Activated naive CD4-positive, alpha-beta T cell treated with anti-CD3 and anti-CD28 coated beads, Interleukin-2, amount 50 U/mL, for 24 hours (primary cell): ENCODE measurements at regions not wholly inside any gene's neighbourhood (a gene's known extent, or its start where the extent isn't known, plus 50 kb on each side); places are given as distances from the start of the nearest gene placed in this dataset.

Experiments used
- H3K27ac Mint-ChIP-seq: one replicate; pipeline ENCODE4 v1.8.0; 2021; ENCODE audit warnings: mild to moderate bottlenecking, mixed read lengths
- H3K27me3 Mint-ChIP-seq: one replicate; pipeline ENCODE4 v1.8.0; 2021; ENCODE audit warnings: mixed read lengths
- H3K36me3 Mint-ChIP-seq: one replicate; pipeline ENCODE4 v1.8.0; 2021; ENCODE audit warnings: mixed read lengths
- H3K4me1 Mint-ChIP-seq: one replicate; pipeline ENCODE4 v1.8.0; 2021; ENCODE audit warnings: mixed read lengths
- H3K4me3 Mint-ChIP-seq: one replicate; pipeline ENCODE4 v1.8.0; 2021; ENCODE audit warnings: mild to moderate bottlenecking, mixed read lengths
- H3K9me3 Mint-ChIP-seq: one replicate; pipeline ENCODE4 v1.8.0; 2021; ENCODE audit warnings: mixed read lengths

GRCh38 chr5:142516732-142517131 lies 169.2 kb downstream of the FGF1 start:
- Mint-ChIP-seq H3K27ac (no peak overlapping the region), H3K9me3 (peaks cover 11% of the 10 kb centered on the region), H3K4me1 (peaks cover 7% of the 10 kb centered on the region), H3K36me3 (peaks cover 7% of the 10 kb centered on the region), H3K4me3 (no peak overlapping the region), H3K27me3 (no peaks in the 10 kb centered on the region)

- H3K36me3 Mint-ChIP-seq, result peaks cover 7% of the 10 kb centered on the region
- peaks cover 11% of the 10 kb centered on the region for H3K4me1 Mint-ChIP-seq
- no peak overlapping the region for H3K27ac Mint-ChIP-seq
- no peak overlapping the region for H3K4me3 Mint-ChIP-seq
- H3K9me3 Mint-ChIP-seq, result peaks cover 11% of the 10 kb centered on the region
- no peaks in the 10 kb centered on the region for H3K27me3 Mint-ChIP-seq
These were observed 170.9 kb downstream of the FGF1 start for GRCh38 chr5:142515036-142515435.

GRCh38 chr5:142514196-142514595 lies 171.7 kb downstream of the FGF1 start:
- Mint-ChIP-seq H3K4me3 (no peak overlapping the region), H3K4me1 (peaks cover 16% of the 10 kb centered on the region), H3K27me3 (no peaks in the 10 kb centered on the region), H3K9me3 (peaks cover 11% of the 10 kb centered on the region), H3K27ac (no peak overlapping the region), H3K36me3 (peaks cover 7% of the 10 kb centered on the region)

GRCh38 chr5:142512043-142513042 lies 173.5 kb downstream of the FGF1 start:
- H3K4me1 Mint-ChIP-seq, result peaks cover 35% of the 10 kb centered on the region
- peaks cover 7% of the 10 kb centered on the region for H3K36me3 Mint-ChIP-seq
- H3K9me3 Mint-ChIP-seq, result peaks cover 11% of the 10 kb centered on the region
- no peak overlapping the region for H3K27ac Mint-ChIP-seq
- H3K27me3 Mint-ChIP-seq, result no peaks in the 10 kb centered on the region
- H3K4me3 Mint-ChIP-seq, result no peak overlapping the region

GRCh38 chr5:142511358-142511757 lies 174.5 kb downstream of the FGF1 start:
- peaks cover 38% of the 10 kb centered on the region for H3K4me1 Mint-ChIP-seq
- H3K27me3 Mint-ChIP-seq, result no peaks in the 10 kb centered on the region
- no peak overlapping the region for H3K27ac Mint-ChIP-seq
- peaks cover 2% of the 10 kb centered on the region for H3K36me3 Mint-ChIP-seq
- H3K4me3 Mint-ChIP-seq, result no peak overlapping the region
- H3K9me3 Mint-ChIP-seq, result peaks cover 3% of the 10 kb centered on the region

GRCh38 chr5:142509026-142509425 lies 176.9 kb downstream of the FGF1 start:
- Mint-ChIP-seq H3K9me3 (no peaks in the 10 kb centered on the region), H3K4me3 (peak overlapping the region; percentile 67), H3K36me3 (no peaks in the 10 kb centered on the region), H3K27me3 (no peaks in the 10 kb centered on the region), H3K4me1 (peaks cover 46% of the 10 kb centered on the region), H3K27ac (no peak overlapping the region)

DNA sequence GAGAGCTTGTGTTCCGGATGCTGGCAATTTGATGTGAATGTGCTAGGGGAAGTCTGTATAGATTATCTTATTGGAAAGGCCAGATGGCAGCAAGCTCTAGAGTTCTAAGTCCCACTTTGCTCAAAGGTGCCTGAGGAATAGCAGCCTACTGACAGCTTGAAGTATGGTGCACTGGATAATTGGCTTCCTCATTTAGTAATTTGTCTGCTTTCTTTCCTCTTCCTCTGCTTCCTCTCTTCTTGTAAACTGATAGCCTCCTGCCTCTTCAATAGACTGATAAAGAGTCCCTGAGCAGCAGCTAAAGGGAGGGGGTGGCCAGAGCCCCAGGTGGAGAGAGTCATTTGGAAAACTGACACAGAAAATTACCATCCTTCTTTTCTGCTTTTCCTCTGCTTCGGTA lies 177.3 kb downstream of the FGF1 start:
- Mint-ChIP-seq H3K4me1 (peaks cover 51% of the 10 kb centered on the region), H3K27ac (peak overlapping the region; percentile 10), H3K27me3 (no peaks in the 10 kb centered on the region), H3K9me3 (no peaks in the 10 kb centered on the region), H3K36me3 (no peaks in the 10 kb centered on the region), H3K4me3 (no peak overlapping the region)

- Mint-ChIP-seq H3K36me3 (no peaks in the 10 kb centered on the region), H3K27ac (no peak overlapping the region)
These were observed 178.1 kb downstream of the FGF1 start for GRCh38 chr5:142507531-142508372.

DNA sequence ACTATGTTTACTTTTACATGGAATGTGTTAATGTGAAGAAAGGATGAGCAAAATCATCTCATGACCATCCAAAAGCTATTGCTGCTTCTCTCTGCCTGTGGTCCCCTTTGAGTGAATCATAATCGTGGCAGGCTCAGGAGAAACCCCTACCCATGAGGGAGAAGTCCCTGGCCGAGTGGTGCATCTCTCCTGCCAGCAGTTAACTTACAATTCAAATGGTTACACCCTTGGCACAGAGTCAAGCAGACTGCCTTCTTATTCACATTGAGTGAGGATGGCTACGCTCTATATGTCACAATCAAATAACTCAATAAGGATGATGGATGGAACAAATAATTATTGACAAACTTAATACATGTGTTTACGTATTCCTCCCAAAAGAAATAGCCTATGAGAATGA lies 179.1 kb downstream of the FGF1 start:
- Mint-ChIP-seq H3K36me3 (no peaks in the 10 kb centered on the region), H3K4me3 (peak overlapping the region; percentile 66), H3K9me3 (no peaks in the 10 kb centered on the region), H3K27me3 (no peaks in the 10 kb centered on the region), H3K27ac (no peak overlapping the region), H3K4me1 (peaks cover 53% of the 10 kb centered on the region)

More at GRCh38 chr5:142507531-142508372, 178.1 kb downstream of the FGF1 start:
- peak overlapping the region; percentile 54 for H3K4me3 Mint-ChIP-seq
- H3K27me3 Mint-ChIP-seq, result no peaks in the 10 kb centered on the region
- H3K4me1 Mint-ChIP-seq, result peaks cover 53% of the 10 kb centered on the region
- no peaks in the 10 kb centered on the region for H3K9me3 Mint-ChIP-seq

DNA sequence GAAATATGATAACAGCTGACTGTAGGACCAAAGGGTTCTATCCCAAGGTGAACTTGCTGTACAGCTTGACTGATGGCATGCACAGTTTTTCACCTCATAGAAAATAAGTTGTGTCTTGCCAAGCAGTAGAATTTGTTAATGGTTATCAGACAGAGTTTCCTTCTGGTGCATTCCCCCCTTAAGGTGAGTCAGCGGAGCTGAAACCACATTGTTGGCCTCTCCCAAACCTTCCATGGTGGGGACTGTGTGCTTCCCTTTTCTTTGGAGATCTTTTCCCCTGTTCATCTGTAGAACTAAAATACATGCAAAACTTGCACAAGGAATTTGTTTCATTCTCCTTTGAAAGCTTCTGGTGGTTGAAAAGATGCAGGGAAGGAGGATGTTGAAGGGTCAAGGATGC lies 179.8 kb downstream of the FGF1 start:
- Mint-ChIP-seq H3K4me1 (peaks cover 53% of the 10 kb centered on the region), H3K27ac (peak overlapping the region; percentile 53), H3K36me3 (no peaks in the 10 kb centered on the region), H3K9me3 (no peaks in the 10 kb centered on the region), H3K27me3 (no peaks in the 10 kb centered on the region), H3K4me3 (peak overlapping the region; percentile 66)

DNA sequence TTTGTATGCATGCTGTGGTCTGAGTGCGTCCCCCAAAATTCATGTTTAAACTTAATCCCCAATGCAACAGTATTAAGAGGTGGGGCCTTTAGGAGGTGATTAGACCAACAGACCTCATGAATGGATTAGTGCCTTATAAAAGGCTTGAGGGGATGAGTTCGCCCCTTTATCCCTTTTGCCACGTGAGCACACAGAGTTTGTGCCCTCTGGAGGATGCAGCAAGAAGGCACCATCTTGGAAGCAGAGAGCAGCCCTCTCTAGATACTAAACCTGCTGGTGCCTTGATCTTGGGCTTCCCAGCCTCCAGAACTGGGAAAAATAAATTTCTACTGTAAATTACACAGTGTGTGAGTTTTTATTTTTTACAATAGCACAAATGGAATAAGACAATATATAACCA lies 177.1 kb upstream of the SPRY4 start:
- no peaks in the 10 kb centered on the region for H3K36me3 Mint-ChIP-seq
- no peaks in the 10 kb centered on the region for H3K9me3 Mint-ChIP-seq
- peaks cover 21% of the 10 kb centered on the region for H3K4me1 Mint-ChIP-seq
- H3K27ac Mint-ChIP-seq, result no peak overlapping the region
- no peaks in the 10 kb centered on the region for H3K27me3 Mint-ChIP-seq
- H3K4me3 Mint-ChIP-seq, result no peak overlapping the region

DNA sequence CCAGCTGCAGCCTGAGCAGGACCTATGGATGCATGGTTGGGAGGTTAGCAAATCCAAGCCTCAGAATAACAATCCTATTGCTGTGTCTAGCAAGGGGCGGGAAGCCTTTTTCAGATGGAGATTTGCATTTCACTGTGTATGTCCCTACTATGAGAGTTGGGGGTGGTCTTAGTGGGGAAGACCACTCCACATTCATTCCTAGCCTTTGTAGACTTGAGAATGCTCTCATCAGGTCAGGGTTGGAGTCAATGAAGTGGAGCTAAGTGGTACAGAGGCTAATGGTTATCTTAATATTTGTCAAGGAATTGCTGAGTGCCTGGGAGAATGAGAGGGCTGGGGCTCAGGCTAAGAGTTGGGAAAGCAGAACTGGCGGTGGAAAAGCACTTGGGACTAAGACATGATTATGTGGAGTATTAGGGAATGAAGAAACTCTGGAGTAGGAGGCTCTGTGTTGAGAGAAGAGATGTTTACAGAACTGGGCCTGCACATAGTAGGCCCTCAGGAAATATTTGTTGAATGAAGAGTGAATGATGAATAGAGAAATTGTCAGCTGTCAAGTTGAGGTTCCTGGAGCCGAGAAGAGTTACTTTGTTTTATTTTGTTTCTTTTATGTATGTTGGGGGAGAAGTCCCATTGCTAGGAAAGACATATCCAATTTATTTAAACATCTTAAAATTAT lies 175.5 kb upstream of the SPRY4 start:
- H3K9me3 Mint-ChIP-seq, result no peaks in the 10 kb centered on the region
- peaks cover 8% of the 10 kb centered on the region for H3K4me1 Mint-ChIP-seq
- H3K4me3 Mint-ChIP-seq, result no peak overlapping the region
- no peaks in the 10 kb centered on the region for H3K27me3 Mint-ChIP-seq
- no peak overlapping the region for H3K27ac Mint-ChIP-seq
- no peaks in the 10 kb centered on the region for H3K36me3 Mint-ChIP-seq

GRCh38 chr5:142499591-142500226 lies 174.9 kb upstream of the SPRY4 start:
- H3K4me1 Mint-ChIP-seq, result peaks cover 7% of the 10 kb centered on the region
- H3K9me3 Mint-ChIP-seq, result no peaks in the 10 kb centered on the region
- H3K27ac Mint-ChIP-seq, result peak overlapping the region; percentile 36
- H3K27me3 Mint-ChIP-seq, result no peaks in the 10 kb centered on the region
- no peak overlapping the region for H3K4me3 Mint-ChIP-seq
- H3K36me3 Mint-ChIP-seq, result no peaks in the 10 kb centered on the region

- Mint-ChIP-seq H3K4me3 (no peak overlapping the region), H3K4me1 (no peaks in the 10 kb centered on the region), H3K36me3 (no peaks in the 10 kb centered on the region), H3K9me3 (no peaks in the 10 kb centered on the region), H3K27me3 (no peaks in the 10 kb centered on the region), H3K27ac (no peak overlapping the region)
These were observed 173.5 kb upstream of the SPRY4 start for GRCh38 chr5:142498298-142498697.

- Mint-ChIP-seq H3K4me1 (peaks cover 3% of the 10 kb centered on the region), H3K27me3 (no peaks in the 10 kb centered on the region), H3K4me3 (no peak overlapping the region), H3K36me3 (no peaks in the 10 kb centered on the region), H3K9me3 (no peaks in the 10 kb centered on the region), H3K27ac (no peak overlapping the region)
These were observed 170.7 kb upstream of the SPRY4 start for GRCh38 chr5:142495531-142495930.
